Loucy (cell line): ENCODE measurements at regions not wholly inside any gene's neighbourhood (a gene's known extent, or its start where the extent isn't known, plus 50 kb on each side); places are given as distances from the start of the nearest gene placed in this dataset.

Experiments
- H2AFZ ChIP-seq: fragments of 200-600 bp; sonication (generic); 2 replicates; pipeline ENCODE4 v1.6.0; 2016; ENCODE audit warnings: antibody characterized with exemption, mild to moderate bottlenecking, low read length, moderate library complexity
- H3F3A ChIP-seq: fragments of 200-600 bp; 2 replicates; pipeline ENCODE4 v1.6.0; 2016; ENCODE audit warnings: antibody characterized with exemption, low read depth, mild to moderate bottlenecking
- H3K27me3 ChIP-seq: fragments of 200-600 bp; sonication (generic); 2 replicates; pipeline ENCODE4 v1.6.1; 2014; ENCODE audit warnings: low read length, mild to moderate bottlenecking; ENCODE audit not compliant: insufficient read depth, poor library complexity, severe bottlenecking
- H3K36me3 ChIP-seq: fragments of 200-600 bp; sonication (generic); 2 replicates; pipeline ENCODE4 v1.6.1; 2016; ENCODE audit warnings: low read length; ENCODE audit not compliant: insufficient read depth
- H3K4me1 ChIP-seq: fragments of 200-600 bp; sonication (generic); 2 replicates; pipeline ENCODE4 v1.5.1; 2014; ENCODE audit warnings: low read length, mild to moderate bottlenecking; ENCODE audit not compliant: insufficient read depth, poor library complexity, severe bottlenecking
- H3K4me2 ChIP-seq: fragments of 200-600 bp; sonication (generic); 2 replicates; pipeline ENCODE4 v1.6.0; 2014; ENCODE audit warnings: antibody characterized with exemption, low read length, low read depth, mild to moderate bottlenecking; ENCODE audit not compliant: poor library complexity, severe bottlenecking
- H3K4me3 ChIP-seq: fragments of 200-600 bp; sonication (generic); 2 replicates; pipeline ENCODE4 v1.5.1; 2014; ENCODE audit warnings: low read length, mild to moderate bottlenecking, mixed read lengths; ENCODE audit not compliant: poor library complexity, severe bottlenecking
- H3K79me2 ChIP-seq: fragments of 200-600 bp; sonication (generic); 2 replicates; pipeline ENCODE4 v1.6.1; 2014; ENCODE audit warnings: low read length; ENCODE audit not compliant: insufficient read depth
- H3K9ac ChIP-seq: fragments of 200-600 bp; sonication (generic); 2 replicates; pipeline ENCODE4 v1.6.0; 2014; ENCODE audit warnings: mild to moderate bottlenecking, low read depth, low read length, moderate library complexity; ENCODE audit not compliant: poor library complexity, severe bottlenecking
- H3K9me2 ChIP-seq: fragments of 200-600 bp; sonication (generic); replicated peaks from 2 replicates; pipeline ENCODE4 v1.6.1; 2016; ENCODE audit warnings: low read depth, low read length, mixed read lengths
- H3K9me3 ChIP-seq: fragments of 200-600 bp; sonication (generic); 2 replicates; pipeline ENCODE4 v1.6.1; 2014; ENCODE audit warnings: mild to moderate bottlenecking, antibody characterized with exemption, low read length, low read depth; ENCODE audit not compliant: insufficient read depth
- H4K20me1 ChIP-seq: fragments of 200-600 bp; sonication (generic); 2 replicates; pipeline ENCODE4 v1.6.0; 2014; ENCODE audit warnings: antibody characterized with exemption, low read length, mild to moderate bottlenecking; ENCODE audit not compliant: insufficient read depth, poor library complexity, severe bottlenecking
- EZH2phosphoT487 ChIP-seq: fragments of 200-600 bp; IDR thresholded peaks from 2 replicates; pipeline ENCODE4 v1.6.1; 2018; ENCODE audit warnings: antibody characterized with exemption, mild to moderate bottlenecking, moderate library complexity, borderline replicate concordance
- TF ChIP-seq, protein P1 (sequence below): fragments of 200-600 bp; sonication (generic); conservative IDR thresholded peaks from 2 replicates; pipeline ENCODE4 v1.5.1; 2014; ENCODE audit warnings: mild to moderate bottlenecking, antibody characterized with exemption, low read length

DNA sequence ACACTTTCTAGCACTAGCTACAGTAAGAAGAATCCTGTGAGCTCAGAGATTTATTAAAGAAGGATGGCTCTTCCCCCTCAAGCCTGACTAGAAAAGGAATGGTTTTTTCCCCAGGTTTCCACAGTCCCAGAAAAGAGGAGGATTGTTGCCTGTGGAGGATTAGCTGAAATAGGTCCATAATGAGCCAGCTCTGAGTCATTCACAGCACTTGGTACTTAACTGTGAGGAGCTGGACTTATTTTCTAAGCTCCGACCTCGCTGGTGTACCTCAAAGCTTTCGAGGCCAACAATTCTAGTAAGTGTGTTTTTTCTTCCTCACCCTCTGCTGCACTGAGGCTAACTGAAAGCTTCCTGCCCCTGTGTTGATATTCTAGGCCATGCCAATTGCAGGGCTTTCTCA, 222.5 kb upstream of the IL12B start:
- Histone ChIP-seq H3K4me1 (no peaks in the 10 kb centered on the region), H2AFZ (no peak overlapping the region), H3K36me3 (no peaks in the 10 kb centered on the region), H3K9ac (no peak overlapping the region), H3F3A (no peaks in the 10 kb centered on the region), H4K20me1 (no peaks in the 10 kb centered on the region), H3K79me2 (no peaks in the 10 kb centered on the region), H3K4me3 (no peak overlapping the region), H3K27me3 (no peaks in the 10 kb centered on the region), H3K9me3 (no peaks in the 10 kb centered on the region), H3K9me2 (no peaks in the 10 kb centered on the region), H3K4me2 (no peak overlapping the region)
- no peak for TF ChIP-seq EZH2phosphoT487
- TF ChIP-seq, protein P1, sequence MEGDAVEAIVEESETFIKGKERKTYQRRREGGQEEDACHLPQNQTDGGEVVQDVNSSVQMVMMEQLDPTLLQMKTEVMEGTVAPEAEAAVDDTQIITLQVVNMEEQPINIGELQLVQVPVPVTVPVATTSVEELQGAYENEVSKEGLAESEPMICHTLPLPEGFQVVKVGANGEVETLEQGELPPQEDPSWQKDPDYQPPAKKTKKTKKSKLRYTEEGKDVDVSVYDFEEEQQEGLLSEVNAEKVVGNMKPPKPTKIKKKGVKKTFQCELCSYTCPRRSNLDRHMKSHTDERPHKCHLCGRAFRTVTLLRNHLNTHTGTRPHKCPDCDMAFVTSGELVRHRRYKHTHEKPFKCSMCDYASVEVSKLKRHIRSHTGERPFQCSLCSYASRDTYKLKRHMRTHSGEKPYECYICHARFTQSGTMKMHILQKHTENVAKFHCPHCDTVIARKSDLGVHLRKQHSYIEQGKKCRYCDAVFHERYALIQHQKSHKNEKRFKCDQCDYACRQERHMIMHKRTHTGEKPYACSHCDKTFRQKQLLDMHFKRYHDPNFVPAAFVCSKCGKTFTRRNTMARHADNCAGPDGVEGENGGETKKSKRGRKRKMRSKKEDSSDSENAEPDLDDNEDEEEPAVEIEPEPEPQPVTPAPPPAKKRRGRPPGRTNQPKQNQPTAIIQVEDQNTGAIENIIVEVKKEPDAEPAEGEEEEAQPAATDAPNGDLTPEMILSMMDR = no peak

DNA sequence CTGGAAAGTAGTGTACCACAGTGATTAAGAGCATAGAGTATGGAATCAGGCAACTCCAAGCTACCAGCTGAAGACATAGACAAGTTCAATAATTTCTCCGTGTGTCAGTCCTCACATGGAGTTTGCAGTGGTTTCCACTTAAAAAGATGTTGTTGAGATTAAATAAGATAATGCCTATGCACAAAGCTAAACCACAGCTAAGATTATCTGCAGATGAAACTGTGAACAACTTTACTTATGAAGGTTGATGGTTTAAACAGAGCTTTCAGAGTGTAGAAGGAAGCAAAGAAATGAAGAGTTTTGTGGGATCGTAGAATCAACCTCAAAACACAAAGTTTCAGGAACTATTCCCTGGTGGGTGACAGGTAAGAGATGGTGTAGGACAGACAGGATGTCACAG, 223.5 kb upstream of the IL12B start:
- H3K4me1 ChIP-seq = no peaks in the 10 kb centered on the region
- H3K9ac ChIP-seq = no peak overlapping the region
- H3K36me3 ChIP-seq = no peaks in the 10 kb centered on the region
- no peaks in the 10 kb centered on the region for H3K9me2 ChIP-seq
- no peak overlapping the region for H3K4me2 ChIP-seq
- TF ChIP-seq, protein P1 = no peak
- TF ChIP-seq EZH2phosphoT487 = no peak
- H4K20me1 ChIP-seq = no peaks in the 10 kb centered on the region
- H3F3A ChIP-seq = no peaks in the 10 kb centered on the region
- H3K27me3 ChIP-seq = no peaks in the 10 kb centered on the region
- H3K4me3 ChIP-seq = no peak overlapping the region
- no peaks in the 10 kb centered on the region for H3K79me2 ChIP-seq
- H3K9me3 ChIP-seq = no peaks in the 10 kb centered on the region
- no peak overlapping the region for H2AFZ ChIP-seq

DNA sequence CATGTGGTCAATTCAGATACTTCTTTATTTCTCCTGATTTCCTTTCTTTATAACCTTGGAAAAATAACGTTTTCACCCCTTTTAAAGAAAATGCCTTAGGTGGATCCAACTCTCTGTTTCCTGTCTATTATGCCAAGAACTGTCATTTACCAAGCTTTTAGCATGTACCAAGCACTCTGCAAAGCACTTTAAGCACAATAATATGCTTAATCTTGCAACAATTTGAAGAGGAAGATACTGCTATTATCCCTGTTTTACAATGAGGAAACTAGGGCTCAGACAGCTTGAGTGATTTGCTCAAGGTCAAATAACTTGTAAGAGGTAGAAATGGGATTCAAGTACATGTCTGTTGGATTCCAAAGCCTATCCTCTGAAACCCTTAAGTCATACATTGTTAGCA, 224.8 kb upstream of the IL12B start:
- TF ChIP-seq, protein P1 = no peak
- TF ChIP-seq EZH2phosphoT487 = no peak
- no peaks in the 10 kb centered on the region for H3F3A ChIP-seq
- no peak overlapping the region for H3K9ac ChIP-seq
- no peak overlapping the region for H3K4me2 ChIP-seq
- no peaks in the 10 kb centered on the region for H3K9me3 ChIP-seq
- no peak overlapping the region for H3K4me3 ChIP-seq
- H3K4me1 ChIP-seq = no peaks in the 10 kb centered on the region
- no peaks in the 10 kb centered on the region for H3K36me3 ChIP-seq
- no peaks in the 10 kb centered on the region for H3K79me2 ChIP-seq
- no peaks in the 10 kb centered on the region for H3K9me2 ChIP-seq
- no peaks in the 10 kb centered on the region for H4K20me1 ChIP-seq
- H2AFZ ChIP-seq = no peak overlapping the region
- H3K27me3 ChIP-seq = no peaks in the 10 kb centered on the region
